ENCODE measurements at regions not wholly inside any gene's neighbourhood (a gene's known extent, or its start where the extent isn't known, plus 50 kb on each side); places are given as distances from the start of the nearest gene placed in this dataset.
"Not testable (repeated sequence)": the region's sequence is repeated elsewhere in the genome, so short reads cannot be mapped to it uniquely, and the experiment has no call there.

- TF ChIP-seq EZH2, EZH2phosphoT487 (IDR thresholded peaks at IDR 0.05): not testable (repeated sequence)
These were observed 144.2 kb downstream of the BCL2L11 start for GRCh38 chr2:111264956-111265355.

Data from neural progenitor cell (in vitro differentiated cells).